A673 (cell line): ENCODE measurements at regions not wholly inside any gene's neighbourhood (a gene's known extent, or its start where the extent isn't known, plus 50 kb on each side); places are given as distances from the start of the nearest gene placed in this dataset.

Source experiments
- CTCF ChIP-seq: fragments of 300-800, 200-600 bp; sonication (generic); conservative IDR thresholded peaks from 2 replicates; pipeline ENCODE4 v1.5.1; 2017; ENCODE audit warnings: low read depth, mild to moderate bottlenecking, antibody characterized with exemption, low read length, moderate library complexity, mixed read lengths
- EZH2 ChIP-seq: fragments of 200-600 bp; sonication (generic); IDR thresholded peaks from 2 replicates; pipeline ENCODE4 v1.6.1; 2017; ENCODE audit warnings: borderline replicate concordance, low read depth, mild to moderate bottlenecking, mixed read lengths, antibody characterized with exemption, low read length; ENCODE audit not compliant: poor library complexity, severe bottlenecking

- no peak for TF ChIP-seq EZH2
- no peak for TF ChIP-seq CTCF
These were observed 197.8 kb upstream of the ZNF717 start for GRCh38 chr3:75983111-75983510.
